ACC112 (cell line): ENCODE measurements at regions not wholly inside any gene's neighbourhood (a gene's known extent, or its start where the extent isn't known, plus 50 kb on each side); places are given as distances from the start of the nearest gene placed in this dataset.

Experiments used
- H2AFZ ChIP-seq: fragments of 200-600 bp; sonication (generic); one replicate; pipeline ENCODE4 v1.6.0; 2017; ENCODE audit warnings: antibody characterized with exemption, low read length; ENCODE audit not compliant: unreplicated experiment
- H3K27ac ChIP-seq: fragments of 200-600 bp; sonication (generic); 2 replicates; pipeline ENCODE4 v1.5.1; 2014; ENCODE audit warnings: low read depth, mild to moderate bottlenecking, antibody characterized with exemption, low read length, moderate library complexity
- H3K27me3 ChIP-seq: fragments of 200-600 bp; sonication (generic); 2 replicates; pipeline ENCODE4 v1.6.1; 2014; ENCODE audit warnings: mild to moderate bottlenecking, antibody characterized with exemption, low read length, moderate library complexity, mixed read lengths; ENCODE audit not compliant: insufficient read depth
- H3K36me3 ChIP-seq: fragments of 200-600 bp; sonication (generic); 2 replicates; pipeline ENCODE4 v1.6.1; 2016; ENCODE audit warnings: mild to moderate bottlenecking, antibody characterized with exemption, low read length, moderate library complexity, mixed read lengths; ENCODE audit not compliant: insufficient read depth
- H3K4me1 ChIP-seq: fragments of 200-600 bp; sonication (generic); one replicate; pipeline ENCODE4 v1.6.1; 2016; ENCODE audit warnings: low read length, mixed read lengths; ENCODE audit not compliant: insufficient read depth, unreplicated experiment, control insufficient read depth
- H3K4me3 ChIP-seq: fragments of 200-600 bp; sonication (generic); 2 replicates; pipeline ENCODE4 v1.5.1; 2014; ENCODE audit warnings: mild to moderate bottlenecking, low read depth, low read length
- H3K79me2 ChIP-seq: fragments of 200-600 bp; sonication (generic); one replicate; pipeline ENCODE4 v1.6.0; 2016; ENCODE audit warnings: low read length; ENCODE audit not compliant: control insufficient read depth, unreplicated experiment, insufficient read depth

- Histone ChIP-seq H3K79me2 (no peaks in the 10 kb centered on the region), H3K27ac (no peak overlapping the region), H3K4me1 (no peaks in the 10 kb centered on the region), H2AFZ (no peak overlapping the region), H3K4me3 (no peak overlapping the region), H3K36me3 (no peaks in the 10 kb centered on the region), H3K27me3 (no peaks in the 10 kb centered on the region)
Observed at GRCh38 chr18:2482706-2483475, 88.4 kb downstream of the METTL4 start.

GRCh38 chr18:2485983-2486382 is 85.3 kb downstream of the METTL4 start:
- H2AFZ ChIP-seq: no peak overlapping the region
- no peaks in the 10 kb centered on the region for H3K4me1 ChIP-seq
- H3K27ac ChIP-seq: no peak overlapping the region
- no peak overlapping the region for H3K4me3 ChIP-seq
- H3K36me3 ChIP-seq: no peaks in the 10 kb centered on the region
- H3K79me2 ChIP-seq: no peaks in the 10 kb centered on the region
- H3K27me3 ChIP-seq: no peaks in the 10 kb centered on the region

- Histone ChIP-seq H3K79me2 (no peaks in the 10 kb centered on the region), H3K4me3 (no peak overlapping the region), H3K27ac (no peak overlapping the region), H3K36me3 (no peaks in the 10 kb centered on the region), H3K27me3 (no peaks in the 10 kb centered on the region), H2AFZ (no peak overlapping the region), H3K4me1 (no peaks in the 10 kb centered on the region)
Observed at GRCh38 chr18:2486426-2486825, 84.9 kb downstream of the METTL4 start.
